ENCODE measurements at regions not wholly inside any gene's neighbourhood (a gene's known extent, or its start where the extent isn't known, plus 50 kb on each side); places are given as distances from the start of the nearest gene placed in this dataset.
"Not testable (repeated sequence)": the region's sequence is repeated elsewhere in the genome, so short reads cannot be mapped to it uniquely, and the experiment has no call there.

- POLR2A ChIA-PET, result no interaction called here
- CTCF ChIA-PET, result interaction anchor here (1.0 kb wide), 1 partner anchor 36 kb away, joined by 3 read pairs; no protein-coding TSS in a partner anchor
- no peak for DNase-seq (ENCODE audit: low read depth, low spot score)
- H3K27ac ChIP-seq (ENCODE audit: low read depth, low read length), result no peak overlapping the region
- no peaks in the 10 kb centered on the region for H3K9me3 ChIP-seq (ENCODE audit: control insufficient read depth, insufficient read depth, low read length)
- H3K4me3 ChIP-seq (ENCODE audit: low read depth, low read length), result no peak overlapping the region
- no peaks in the 10 kb centered on the region for H3K27me3 ChIP-seq (ENCODE audit: control insufficient read depth, insufficient read depth, low read length)
- no peak for TF ChIP-seq CTCF (IDR thresholded peaks at IDR 0.05; ENCODE audit: low read depth, low read length)
Observed at GRCh38 chr18:54480616-54481015, 110.4 kb upstream of the DYNAP start.

GRCh38 chr18:54502451-54502850 lies 88.6 kb upstream of the DYNAP start:
- DNase-seq (ENCODE audit: low read depth, low spot score); CTCF ChIA-PET; POLR2A ChIA-PET: not testable (repeated sequence)

GRCh38 chr18:54503131-54503894 lies 87.7 kb upstream of the DYNAP start:
- H3K27me3 ChIP-seq (ENCODE audit: control insufficient read depth, insufficient read depth, low read length), result no peaks in the 10 kb centered on the region
- no peak overlapping the region for H3K27ac ChIP-seq (ENCODE audit: low read depth, low read length)
- CTCF ChIA-PET, result no interaction called here
- no peak for TF ChIP-seq CTCF (IDR thresholded peaks at IDR 0.05; ENCODE audit: low read depth, low read length)
- H3K4me3 ChIP-seq (ENCODE audit: low read depth, low read length), result no peak overlapping the region
- H3K9me3 ChIP-seq (ENCODE audit: control insufficient read depth, insufficient read depth, low read length), result no peaks in the 10 kb centered on the region
- DNase-seq (ENCODE audit: low read depth, low spot score), result no peak
- POLR2A ChIA-PET, result no interaction called here

More at GRCh38 chr18:54502451-54502850, 88.6 kb upstream of the DYNAP start:
- H3K27me3 ChIP-seq (ENCODE audit: control insufficient read depth, insufficient read depth, low read length); H3K4me3 ChIP-seq (ENCODE audit: low read depth, low read length); H3K9me3 ChIP-seq (ENCODE audit: control insufficient read depth, insufficient read depth, low read length); H3K27ac ChIP-seq (ENCODE audit: low read depth, low read length): not testable (repeated sequence)

- POLR2A ChIA-PET, result no interaction called here
- DNase-seq (ENCODE audit: low read depth, low spot score), result no peak
- TF ChIP-seq CTCF (IDR thresholded peaks at IDR 0.05; ENCODE audit: low read depth, low read length), result no peak
- CTCF ChIA-PET, result no interaction called here
- Histone ChIP-seq H3K4me3 (ENCODE audit: low read depth, low read length) (no peak overlapping the region), H3K27ac (ENCODE audit: low read depth, low read length) (no peak overlapping the region), H3K27me3 (ENCODE audit: control insufficient read depth, insufficient read depth, low read length) (no peaks in the 10 kb centered on the region), H3K9me3 (ENCODE audit: control insufficient read depth, insufficient read depth, low read length) (no peaks in the 10 kb centered on the region)
Observed at GRCh38 chr18:54506516-54507261, 84.4 kb upstream of the DYNAP start.

GRCh38 chr18:54509793-54510192 lies 81.3 kb upstream of the DYNAP start:
- ChIA-PET CTCF (no interaction called here), POLR2A (no interaction called here)
- no peak for TF ChIP-seq CTCF (IDR thresholded peaks at IDR 0.05; ENCODE audit: low read depth, low read length)

More at GRCh38 chr18:54509793-54510192, 81.3 kb upstream of the DYNAP start:
- no peak overlapping the region for H3K27ac ChIP-seq (ENCODE audit: low read depth, low read length)
- H3K27me3 ChIP-seq (ENCODE audit: control insufficient read depth, insufficient read depth, low read length), result no peaks in the 10 kb centered on the region
- no peaks in the 10 kb centered on the region for H3K9me3 ChIP-seq (ENCODE audit: control insufficient read depth, insufficient read depth, low read length)
- DNase-seq (ENCODE audit: low read depth, low spot score), result no peak
- H3K4me3 ChIP-seq (ENCODE audit: low read depth, low read length), result no peak overlapping the region
